Keratinocyte (primary cell): ENCODE measurements at regions not wholly inside any gene's neighbourhood (a gene's known extent, or its start where the extent isn't known, plus 50 kb on each side); places are given as distances from the start of the nearest gene placed in this dataset.

Experiments used
- EZH2 ChIP-seq: IDR thresholded peaks from one replicate; pipeline ENCODE4 v1.6.1; 2012; ENCODE audit warnings: inconsistent platforms, mild to moderate bottlenecking, low read length, moderate library complexity
- TF ChIP-seq, protein P1 (sequence below), 3 experiments: IDR thresholded peaks in 1 of 3; conservative IDR thresholded peaks in 1 of 3; optimal IDR thresholded peaks in 1 of 3; 2 replicates in 2 of 3; 3 replicates in 1 of 3; pipeline versions ENCODE3 to v1.5.1; 2011; ENCODE audit warnings: low read length in 3 of 3, mild to moderate bottlenecking in 3 of 3, moderate library complexity in 2 of 3, control low read depth in 1 of 3, inconsistent platforms in 1 of 3; ENCODE audit not compliant: insufficient read depth in 2 of 3; ENCODE audit errors: extremely low read depth in 1 of 3

DNA sequence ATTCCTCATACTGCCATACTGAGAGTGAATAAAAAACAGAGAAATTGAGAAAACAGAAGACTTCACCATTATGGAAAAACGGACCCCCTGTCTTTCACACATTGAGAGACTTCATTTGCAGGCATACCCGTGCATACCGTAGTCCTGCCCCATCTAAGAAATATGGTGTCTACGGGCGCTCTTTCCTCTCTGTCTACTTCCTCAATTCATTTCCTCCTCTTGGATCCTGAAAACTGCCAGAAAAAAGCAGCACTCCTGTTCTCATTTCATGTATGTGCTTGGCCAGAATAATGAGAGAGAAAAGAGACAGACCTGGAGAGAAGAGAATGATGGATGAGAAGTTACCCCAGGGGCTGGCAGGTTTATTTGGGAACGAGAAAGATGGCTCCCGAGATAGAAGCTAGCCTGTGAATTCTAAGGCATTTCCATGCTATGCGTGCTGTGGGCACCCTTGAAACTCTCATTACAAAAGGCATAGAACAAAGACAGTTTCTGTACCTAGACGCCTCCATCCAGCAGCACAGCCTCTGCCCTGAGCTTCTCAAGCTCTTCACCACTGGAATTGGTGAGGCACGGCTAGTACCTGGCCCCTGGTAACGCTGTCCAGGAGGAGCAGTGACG, 62.5 kb upstream of the EPHB3 start:
- TF ChIP-seq, protein P1, sequence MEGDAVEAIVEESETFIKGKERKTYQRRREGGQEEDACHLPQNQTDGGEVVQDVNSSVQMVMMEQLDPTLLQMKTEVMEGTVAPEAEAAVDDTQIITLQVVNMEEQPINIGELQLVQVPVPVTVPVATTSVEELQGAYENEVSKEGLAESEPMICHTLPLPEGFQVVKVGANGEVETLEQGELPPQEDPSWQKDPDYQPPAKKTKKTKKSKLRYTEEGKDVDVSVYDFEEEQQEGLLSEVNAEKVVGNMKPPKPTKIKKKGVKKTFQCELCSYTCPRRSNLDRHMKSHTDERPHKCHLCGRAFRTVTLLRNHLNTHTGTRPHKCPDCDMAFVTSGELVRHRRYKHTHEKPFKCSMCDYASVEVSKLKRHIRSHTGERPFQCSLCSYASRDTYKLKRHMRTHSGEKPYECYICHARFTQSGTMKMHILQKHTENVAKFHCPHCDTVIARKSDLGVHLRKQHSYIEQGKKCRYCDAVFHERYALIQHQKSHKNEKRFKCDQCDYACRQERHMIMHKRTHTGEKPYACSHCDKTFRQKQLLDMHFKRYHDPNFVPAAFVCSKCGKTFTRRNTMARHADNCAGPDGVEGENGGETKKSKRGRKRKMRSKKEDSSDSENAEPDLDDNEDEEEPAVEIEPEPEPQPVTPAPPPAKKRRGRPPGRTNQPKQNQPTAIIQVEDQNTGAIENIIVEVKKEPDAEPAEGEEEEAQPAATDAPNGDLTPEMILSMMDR (optimal IDR thresholded peaks at IDR 0.05 in 1 of 3, IDR thresholded peaks at IDR 0.05 in 1 of 3, conservative IDR thresholded peaks at IDR 0.05 in 1 of 3; ENCODE audit: extremely low read depth in 1 of 3, insufficient read depth in 2 of 3, low read length in 3 of 3) = no peak
- TF ChIP-seq EZH2 = no peak
